GM21367 (cell line): ENCODE measurements at regions not wholly inside any gene's neighbourhood (a gene's known extent, or its start where the extent isn't known, plus 50 kb on each side); places are given as distances from the start of the nearest gene placed in this dataset.

Source experiments
- ATAC-seq: cut with Tn5 transposase; IDR thresholded peaks from one replicate; pipeline ENCODE4 v1.9.1; 2021; ENCODE audit not compliant: unreplicated experiment

DNA sequence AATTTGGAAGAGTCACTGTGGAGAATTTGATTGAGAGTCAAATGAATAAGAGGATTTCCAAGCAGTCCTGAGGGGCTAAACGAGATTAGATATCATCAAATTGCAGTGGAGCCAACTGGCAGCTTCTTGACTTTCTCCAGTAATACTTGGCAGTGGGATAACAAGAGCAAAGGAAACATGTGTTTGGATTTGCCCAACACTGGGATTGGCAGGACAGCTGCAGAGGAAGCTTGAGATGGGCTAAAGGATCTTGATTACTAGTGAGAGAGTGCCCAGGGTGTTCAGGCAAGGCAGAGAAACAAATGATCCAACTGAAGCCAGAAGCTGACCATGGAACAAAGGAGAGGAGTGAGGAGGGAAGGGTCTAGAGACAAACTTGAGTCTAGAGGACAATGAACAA is 356.0 kb upstream of the ISL1 start:
- no peak for ATAC-seq

DNA sequence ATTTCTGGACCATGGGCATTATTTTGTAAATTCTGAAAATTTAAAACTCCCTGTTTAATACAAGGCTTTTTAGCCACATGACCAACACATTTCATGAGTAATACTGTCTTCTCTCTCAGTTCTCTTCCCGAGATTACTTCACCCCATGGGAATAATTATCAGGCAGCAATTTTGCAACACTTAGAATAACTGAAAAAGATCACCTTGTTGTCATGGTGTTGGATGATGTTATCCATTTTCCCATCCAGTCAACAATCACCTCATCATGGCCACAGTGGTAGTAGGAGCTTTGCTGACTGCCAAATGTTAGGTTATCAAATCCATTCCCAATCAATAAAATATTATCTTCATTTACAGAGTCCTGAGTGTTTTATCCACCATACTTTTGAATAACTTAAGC is 354.9 kb upstream of the ISL1 start:
- ATAC-seq: no peak

DNA sequence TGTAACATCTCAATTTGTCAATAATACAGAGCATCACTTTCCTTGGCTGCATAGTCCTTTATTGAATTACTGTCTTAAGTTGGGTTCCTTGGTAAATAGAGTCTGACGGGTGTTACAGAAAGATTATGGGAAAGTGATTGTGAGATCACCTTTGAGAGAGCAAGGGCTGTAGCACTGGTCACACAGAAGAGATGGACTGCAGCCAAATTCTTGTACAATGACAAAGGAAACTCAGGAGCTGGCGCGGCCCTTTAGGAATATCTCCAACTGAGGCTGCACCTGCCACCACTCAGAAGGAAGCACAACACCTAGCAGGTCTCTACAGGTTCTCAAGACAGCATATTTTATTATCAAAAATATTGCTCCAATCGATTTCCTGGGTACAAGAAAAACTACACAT is 350.0 kb upstream of the ISL1 start:
- ATAC-seq: no peak

DNA sequence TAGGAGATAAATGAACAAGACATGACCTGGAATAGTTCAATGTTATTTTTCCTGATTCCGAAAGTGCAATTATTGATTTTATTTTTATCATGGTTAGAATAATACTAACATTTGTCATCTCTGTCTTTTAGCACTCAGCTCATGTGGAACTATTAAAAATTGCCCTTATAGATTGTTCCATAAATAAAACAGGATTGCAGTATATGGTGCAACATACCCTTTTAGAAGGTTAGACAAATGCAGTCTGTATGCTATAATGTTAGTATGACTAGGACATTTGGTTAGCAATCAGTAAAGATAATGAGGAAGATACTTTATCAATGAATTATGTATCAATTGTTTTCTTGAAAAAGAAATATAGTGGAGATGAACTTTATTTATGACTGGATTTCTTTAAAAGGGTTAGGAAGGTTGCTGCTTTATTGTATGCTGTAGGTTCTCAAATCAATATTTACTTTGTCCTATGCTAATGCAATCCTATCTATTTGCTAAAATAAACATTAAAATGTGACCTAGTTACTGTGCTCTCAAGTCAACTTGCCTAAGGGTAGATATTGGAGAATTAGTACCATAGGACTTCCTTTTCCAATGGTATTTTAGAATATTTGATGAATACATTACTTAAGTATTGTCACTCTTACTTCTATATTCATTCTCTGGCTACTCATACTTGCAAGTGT is 348.9 kb upstream of the ISL1 start:
- no peak for ATAC-seq

DNA sequence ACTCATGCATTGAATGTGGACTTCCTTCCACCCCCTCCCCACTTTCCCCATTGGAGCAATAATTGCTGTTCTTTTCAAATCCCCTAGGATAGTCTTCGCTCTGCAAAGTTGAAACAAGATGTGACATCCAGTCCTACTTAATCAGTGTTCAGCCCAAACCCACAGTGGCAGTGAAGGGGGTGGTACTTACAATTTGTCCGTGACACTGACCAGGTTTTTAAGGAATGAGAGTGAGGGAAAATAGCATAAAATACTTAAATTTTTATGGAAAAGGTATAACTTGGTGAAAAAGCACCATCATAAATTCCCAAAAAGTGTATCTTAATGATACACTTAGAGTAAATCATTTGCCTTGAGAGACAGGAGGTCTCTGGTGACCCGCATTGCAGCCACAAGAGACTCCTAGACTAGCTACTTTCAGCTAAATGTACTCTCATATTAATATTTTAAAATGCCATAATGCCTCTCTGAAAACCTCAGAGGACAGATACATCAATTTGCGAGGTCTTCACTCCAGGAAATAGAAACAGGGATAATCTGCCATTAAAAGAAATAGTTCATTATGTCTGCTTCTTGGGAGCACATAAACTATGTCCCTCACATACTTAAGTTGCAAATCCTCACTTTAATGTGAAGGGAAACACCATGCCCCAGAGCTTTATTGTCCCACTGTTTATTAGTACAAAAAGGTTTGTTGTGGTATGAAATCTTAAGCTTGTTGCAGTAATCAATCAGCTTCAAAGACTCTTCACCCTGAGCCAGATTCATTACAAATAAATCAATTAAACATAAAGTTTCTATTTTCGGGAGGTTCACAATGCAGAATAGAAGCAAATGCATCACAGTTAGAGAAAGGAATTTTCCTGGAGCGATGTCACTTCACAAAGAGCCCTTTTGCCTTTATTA is 343.6 kb upstream of the ISL1 start:
- ATAC-seq: no peak

DNA sequence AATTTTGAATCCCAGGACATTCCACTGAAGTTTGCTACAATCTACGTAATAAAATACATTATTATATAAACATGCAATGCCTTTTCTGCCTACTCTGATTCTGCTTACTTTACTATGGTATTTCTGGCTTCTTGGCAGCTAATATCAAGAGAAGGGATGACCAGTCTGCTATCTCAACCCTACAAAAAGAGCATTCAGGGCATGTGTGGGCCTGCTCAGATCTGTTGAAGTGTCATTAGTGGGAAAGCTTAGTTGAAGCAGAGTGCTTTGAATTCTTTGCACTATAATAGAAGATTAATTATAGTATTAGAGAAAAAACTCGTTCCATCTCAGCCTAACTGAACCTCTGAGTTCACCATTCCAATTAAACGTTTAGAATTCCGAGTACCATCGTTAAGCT is 339.5 kb upstream of the ISL1 start:
- ATAC-seq: no peak

DNA sequence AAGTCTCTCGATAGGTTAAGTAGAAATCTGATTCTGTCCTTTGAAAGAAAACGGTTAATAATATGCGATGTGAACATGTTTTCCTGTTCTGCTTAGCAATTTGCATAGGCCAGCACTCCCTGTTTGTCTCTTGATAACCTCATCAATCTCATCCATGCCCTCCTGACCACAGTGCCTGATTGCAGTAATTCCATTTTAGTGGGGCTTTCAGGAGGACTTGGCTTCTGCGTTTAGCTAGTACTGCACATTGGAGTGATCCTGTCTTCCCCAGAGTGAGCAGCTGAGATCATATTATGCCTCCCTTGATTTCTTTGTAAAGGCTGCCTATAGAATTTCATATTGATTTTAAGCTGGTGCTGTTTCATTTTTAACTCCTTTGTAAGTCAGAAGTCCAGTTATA is 335.9 kb upstream of the ISL1 start:
- ATAC-seq: no peak

DNA sequence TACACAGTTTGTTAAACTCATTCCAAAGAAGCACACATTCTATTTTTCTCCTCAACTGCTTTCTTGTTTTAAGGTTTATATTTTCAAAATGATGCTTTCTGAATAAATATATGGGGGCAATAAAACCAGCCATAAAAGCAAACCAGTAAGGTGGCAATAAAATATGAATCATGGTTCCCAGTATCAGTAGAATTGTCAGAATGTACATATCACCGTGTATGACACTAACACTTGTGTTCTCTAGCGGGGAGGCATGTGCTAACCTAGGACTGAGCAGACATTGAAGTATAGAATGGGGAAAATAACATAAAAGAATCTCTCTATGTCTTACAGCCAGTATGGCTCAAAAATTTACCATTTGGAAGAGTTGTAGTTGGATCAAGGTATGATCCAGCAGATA is 329.9 kb upstream of the ISL1 start:
- ATAC-seq: no peak

DNA sequence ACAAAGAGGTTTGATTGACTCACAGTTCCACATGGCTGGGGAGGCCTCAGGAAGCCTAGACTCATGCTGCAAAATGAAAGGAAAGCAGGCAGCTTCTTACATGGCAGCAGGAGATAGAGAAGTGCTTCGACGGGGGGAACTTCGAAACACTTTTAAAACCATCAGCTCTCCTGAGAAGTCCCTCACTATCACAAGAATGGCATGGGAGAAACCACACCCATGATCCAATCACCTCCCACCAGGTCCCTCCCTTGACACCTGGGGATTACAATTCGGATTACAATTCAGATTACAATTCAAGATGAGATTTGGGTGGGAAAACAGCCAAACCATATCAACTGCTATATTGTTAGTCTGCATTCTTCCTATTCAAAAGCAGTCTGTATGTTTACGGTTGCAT is 322.3 kb upstream of the ISL1 start:
- ATAC-seq: no peak

DNA sequence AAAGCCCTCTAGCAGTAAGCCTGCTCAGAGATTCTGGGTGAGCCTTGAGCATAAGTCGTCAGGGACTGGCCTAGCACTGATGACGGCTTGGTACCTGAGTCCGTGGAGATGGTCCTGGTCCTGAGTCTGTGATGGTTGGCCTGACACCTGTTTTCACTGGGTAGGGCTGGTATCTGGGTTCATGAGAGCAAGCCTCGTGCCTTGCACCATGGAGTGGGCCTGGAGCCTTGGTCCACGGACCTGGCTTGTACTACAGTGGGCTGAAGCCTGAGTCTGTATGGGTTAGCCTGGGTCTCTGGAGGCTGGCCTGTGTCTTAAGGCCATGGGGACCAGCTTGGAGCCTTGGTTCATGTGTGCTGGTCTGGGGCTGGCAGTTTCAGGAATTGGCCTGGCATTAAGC is 310.3 kb upstream of the ISL1 start:
- ATAC-seq: no peak

DNA sequence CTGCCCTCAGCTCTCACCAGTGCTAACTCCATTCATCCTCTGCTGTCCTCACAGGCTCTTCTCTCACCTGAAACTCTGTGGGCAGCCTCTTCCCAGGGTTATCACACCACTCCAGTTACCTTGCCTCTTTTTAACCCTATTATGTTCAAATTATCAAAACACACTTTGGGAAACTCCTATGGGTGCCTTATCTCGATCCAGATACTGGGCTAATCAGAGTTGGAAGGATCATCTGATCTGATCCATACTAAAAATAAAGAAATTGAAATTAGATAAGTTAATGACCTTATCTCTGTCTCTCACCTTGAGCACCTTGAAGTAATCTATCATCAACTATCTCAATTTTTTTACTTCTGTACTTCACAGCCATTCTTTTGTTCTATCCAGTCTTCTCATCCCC is 300.5 kb upstream of the ISL1 start:
- no peak for ATAC-seq

DNA sequence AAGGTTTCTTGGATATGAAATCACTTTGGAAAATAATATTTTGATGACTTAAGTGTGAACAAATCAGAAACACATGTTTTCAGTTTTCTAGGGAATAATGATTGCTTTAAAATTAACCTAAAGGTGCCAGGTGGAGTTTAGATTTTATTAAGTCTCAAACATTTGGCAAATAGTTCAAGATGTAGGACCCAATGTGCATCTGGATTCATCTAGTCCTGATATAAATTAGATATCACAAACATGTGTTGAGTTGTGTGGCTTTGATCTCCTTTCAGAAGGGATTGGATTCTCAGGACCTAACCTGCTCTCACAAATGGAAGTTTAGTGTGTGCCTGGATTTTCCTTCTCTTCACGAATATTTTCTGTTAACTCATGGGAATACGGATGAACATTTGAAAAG is 291.4 kb upstream of the ISL1 start:
- no peak for ATAC-seq

DNA sequence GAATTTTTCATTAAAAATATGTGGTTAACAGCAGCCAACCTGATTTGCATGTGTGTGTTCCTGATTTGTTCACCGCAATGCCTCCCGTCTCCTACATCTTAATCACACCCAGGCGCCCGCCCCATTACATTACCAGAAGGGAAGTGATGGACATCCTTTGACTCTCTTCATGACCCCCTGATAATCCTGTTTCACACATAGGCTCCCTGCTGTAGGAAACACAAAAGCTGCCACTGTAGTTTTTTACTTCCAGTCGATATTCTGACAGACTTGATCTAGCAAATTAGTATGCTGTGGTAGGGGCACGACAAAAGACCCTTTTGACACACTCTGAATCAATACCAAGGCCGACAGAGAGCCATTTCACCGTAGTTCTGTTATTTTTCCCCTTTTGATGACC is 287.8 kb upstream of the ISL1 start:
- ATAC-seq: no peak

DNA sequence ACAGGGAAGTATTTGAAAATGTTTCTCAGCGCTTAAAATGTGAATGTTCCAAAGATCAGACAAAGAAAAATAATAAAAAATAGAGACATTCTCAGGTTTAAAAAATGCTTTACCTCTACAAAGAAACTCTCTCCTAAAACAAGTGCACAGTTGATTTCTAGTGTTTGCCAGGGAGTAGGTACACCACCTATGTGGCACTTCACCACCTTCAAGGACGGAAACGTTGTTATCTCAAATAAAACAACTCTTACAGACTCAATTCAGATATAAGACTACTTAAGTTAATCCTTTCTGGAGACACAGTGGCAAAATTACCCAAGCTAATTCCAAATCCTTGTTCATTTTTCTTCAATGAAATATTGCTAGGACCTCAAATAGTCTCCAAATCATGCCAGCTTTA is 286.4 kb upstream of the ISL1 start:
- no peak for ATAC-seq

DNA sequence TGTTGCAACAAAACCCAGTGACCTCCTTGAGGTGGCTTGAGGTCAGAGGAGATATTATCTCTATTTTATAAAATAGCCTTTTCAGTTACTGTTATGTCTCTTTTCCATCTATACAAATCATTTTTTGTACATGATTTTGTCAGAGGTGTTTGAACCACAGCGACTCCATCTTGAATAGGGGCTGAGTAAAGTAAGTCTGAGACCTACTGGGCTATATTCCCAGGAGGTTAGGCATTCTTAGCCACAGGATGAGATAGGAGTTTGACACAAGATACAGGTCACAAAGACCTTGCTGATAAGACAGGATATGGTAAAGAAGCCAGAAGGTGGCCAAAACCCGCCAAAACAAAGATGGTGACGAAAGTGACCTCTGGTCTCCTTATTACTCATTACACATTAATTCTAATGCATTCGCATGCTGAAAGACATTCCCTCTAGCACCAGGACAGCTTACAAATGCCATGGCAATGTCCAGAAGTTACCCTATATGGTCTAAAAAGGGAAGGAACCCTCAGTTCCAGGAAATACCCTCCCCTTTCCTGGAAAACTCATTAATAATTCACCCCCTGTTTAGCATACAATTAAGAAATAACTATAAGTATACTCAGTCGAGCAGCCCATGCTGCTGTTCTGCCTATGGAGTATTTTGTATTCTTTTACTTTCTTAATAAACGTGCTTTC is 283.9 kb upstream of the ISL1 start:
- ATAC-seq: no peak

DNA sequence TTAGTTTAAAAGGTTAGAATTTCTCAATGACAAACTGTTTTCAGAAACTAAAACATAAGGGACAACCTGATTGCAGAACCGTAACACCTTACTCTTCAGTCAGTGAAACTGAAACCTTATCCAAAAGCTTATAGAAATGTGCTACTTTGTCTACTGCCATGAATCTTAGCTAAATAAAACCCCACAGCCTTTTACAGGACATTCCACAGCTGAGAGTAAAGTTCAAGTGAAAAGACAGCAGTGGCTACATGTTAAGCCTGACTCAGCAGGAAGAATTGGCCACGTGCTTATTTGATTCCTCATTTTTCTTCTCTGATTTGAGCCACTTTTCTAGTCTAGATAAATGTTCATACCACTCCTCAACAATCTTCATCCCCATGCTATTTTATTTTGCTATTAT is 278.7 kb upstream of the ISL1 start:
- ATAC-seq: no peak

DNA sequence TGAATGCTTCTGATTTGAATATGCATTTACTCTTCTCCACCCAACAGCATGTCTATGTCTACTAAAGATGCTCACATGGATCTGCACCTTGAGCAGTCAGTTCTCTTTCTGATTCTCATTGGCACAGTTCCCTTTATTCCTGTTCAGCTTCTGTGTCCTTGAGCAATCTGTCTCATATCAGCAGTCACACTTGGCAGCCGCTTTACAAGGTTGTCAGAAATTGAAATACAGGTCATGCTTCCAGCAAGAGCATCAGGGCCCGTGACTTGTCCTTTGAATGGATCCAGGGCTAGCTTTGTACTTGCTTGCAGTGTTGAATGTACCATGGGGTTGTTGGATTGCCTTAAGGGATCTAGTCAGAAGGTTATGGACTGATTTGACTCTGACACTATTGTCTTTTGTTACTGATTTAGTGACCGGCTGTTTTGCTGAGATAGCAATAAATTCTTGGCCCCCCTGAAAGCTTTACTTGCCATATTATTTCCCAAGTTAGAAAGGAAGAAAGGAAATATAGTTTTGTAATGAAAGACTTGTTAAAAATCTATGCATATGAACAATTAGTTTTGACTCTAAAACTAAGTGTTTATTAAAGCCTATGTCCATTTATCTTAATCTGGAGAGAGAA is 273.4 kb upstream of the ISL1 start:
- no peak for ATAC-seq

DNA sequence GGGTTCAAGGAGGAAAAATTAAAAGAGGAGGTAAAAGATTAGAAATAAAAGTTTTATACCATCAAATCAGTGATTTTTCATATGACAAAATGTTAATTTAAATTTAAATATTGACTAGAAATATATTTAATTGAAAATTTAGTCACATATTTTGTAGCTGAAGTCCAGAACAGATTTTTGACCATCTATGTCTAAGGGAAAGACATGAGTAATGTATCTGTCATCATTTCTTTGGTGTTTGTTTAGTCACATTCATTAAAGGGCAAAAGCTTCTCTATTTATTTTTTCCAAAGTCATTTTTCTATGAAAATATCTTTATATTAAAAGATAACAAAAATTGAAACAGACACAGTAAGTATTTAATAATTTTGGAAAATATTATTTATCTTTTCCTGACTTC is 252.0 kb upstream of the ISL1 start:
- no peak for ATAC-seq

DNA sequence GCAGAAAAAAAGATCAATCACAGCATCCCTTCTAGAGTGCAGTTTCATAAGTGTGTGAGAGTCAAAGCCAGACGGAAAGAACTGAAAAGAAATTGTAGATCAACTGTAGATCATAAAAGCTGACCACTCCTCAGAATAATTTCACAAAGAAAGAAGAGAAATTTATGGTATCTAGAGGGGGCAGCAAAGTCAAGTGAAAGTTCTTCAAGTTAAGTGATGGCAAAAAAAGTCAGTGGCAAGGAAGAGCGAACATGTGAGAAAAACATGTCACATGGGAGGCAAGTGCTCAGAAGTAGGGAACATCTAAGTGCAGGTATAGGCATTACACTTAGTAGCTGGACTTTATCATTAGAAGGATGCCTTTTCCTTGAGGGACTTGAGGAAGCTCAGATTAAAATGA is 245.1 kb upstream of the ISL1 start:
- no peak for ATAC-seq

DNA sequence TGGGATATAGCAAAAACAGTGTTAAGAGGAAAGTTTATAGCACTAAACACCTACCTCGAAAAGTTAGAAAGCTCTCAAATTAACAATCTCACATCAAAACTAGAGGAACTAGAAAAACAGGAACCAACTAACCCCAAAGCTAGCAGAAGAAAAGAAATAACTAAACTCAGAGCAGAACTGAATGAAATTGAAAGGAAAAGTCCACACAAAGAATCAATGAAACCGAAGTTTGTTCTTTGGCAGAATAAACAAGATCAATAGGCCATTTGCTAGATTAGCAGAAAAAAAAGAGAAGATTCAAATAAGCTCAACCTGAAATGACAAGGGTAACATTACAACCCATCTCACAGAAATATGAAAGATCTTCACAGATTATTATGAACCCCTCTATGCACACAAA is 234.8 kb upstream of the ISL1 start:
- no peak for ATAC-seq

DNA sequence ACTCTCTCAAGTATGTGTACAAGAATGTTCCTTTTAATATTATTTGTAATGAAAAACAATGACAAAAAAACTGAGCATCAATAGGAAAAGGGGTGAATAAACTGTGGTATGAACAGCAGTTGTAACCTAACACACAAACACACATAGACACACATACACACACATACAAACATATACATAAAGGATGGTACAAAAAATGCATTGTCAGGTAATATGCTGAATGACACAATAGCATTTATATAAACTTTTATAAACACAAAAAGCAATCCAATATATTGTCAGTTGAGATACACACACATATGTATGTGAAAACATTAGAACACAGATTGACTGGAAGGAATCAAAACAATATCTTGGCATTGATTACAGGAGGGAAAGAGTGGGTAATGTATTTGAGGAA is 227.0 kb upstream of the ISL1 start:
- no peak for ATAC-seq

DNA sequence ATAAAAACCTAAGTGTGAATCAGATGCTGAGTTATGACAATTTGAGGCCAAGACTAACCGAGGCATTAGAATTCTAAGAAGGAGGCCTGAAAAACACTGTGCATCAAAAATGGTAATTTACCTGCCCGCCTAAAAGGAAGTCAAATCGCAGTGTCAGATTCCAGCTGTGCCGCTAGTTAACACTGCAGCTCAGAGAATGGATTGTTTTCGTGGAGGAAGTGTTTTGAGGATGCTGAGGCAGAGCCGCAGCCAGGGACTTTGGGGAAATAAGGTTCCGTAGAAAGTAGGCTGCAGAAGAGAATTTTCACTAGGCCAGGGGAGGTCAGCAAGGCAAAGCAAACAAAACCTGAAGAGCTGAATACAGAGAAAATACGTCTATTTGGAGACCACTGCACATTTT is 226.4 kb upstream of the ISL1 start:
- no peak for ATAC-seq
